ENCODE measurements at regions not wholly inside any gene's neighbourhood (a gene's known extent, or its start where the extent isn't known, plus 50 kb on each side); places are given as distances from the start of the nearest gene placed in this dataset.
A peak's percentile ranks its signal among the peaks of the same experiment; 100 is the strongest.
"Not testable (repeated sequence)": the region's sequence is repeated elsewhere in the genome, so short reads cannot be mapped to it uniquely, and the experiment has no call there.

DNA sequence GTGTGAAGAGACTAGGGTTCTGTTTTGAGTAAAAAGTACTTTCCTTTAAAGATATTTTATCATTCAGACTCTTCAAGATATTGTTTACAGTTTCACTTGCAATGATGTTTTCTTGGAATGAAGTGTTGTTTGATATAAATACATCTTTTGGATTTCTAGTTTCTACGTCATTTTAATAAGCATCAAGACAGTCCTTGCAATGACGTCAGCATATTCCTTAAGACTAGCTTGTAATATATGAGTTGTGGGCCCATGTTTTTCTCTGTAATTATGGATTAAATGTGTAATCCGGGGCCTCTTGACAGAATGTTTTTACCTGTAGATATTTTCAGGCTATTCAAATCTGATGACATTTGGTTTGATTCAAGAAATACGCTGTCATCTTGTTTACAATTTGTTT, 66.1 kb downstream of the RBMX2 start:
- DNase-seq (ENCODE audit: low spot score): no peak

DNA sequence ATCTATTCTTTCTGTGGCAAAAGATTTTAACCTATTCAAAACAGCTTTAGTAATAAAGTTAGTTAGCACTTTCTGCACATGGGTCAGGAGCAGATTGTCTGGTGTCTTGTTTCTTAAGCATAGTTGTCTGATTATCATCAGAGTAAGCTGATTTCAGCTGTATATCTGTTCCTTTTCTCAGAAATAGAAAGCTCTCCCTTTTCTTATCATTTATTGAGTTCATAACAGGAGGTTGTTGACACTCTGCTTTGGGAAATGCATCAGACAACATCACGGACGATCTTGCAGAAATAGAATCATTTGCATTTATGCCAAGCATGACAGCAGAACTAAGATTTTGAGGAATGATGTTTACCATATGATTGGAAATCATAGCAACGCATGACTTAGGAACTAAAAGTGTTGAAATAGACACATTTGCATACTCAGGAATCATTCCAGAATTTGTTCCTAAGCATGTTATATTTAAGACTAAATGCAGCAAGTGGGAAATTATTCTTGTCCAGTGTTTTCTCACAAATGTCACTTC, 66.7 kb downstream of the RBMX2 start:
- peak; percentile 2 for DNase-seq (ENCODE audit: low spot score)

DNA sequence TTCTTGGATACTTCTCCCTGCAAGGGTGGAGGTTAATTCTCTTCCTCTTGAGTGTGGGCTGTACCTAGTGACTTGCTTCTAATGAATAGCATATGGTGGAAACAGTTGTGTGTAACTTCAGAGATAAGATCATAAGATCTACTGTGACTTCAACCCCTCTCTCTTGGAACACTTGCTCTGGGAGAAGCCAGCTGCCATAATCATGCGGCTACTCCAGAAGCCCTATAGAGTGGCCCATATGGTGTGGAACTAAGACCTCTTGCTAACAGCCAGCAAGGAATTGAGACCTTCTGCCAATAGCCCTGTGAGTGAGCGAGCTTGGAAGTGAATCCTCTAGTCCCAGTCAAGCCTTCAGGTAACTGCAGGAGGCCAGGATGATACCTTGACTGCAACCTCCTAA, 81.1 kb downstream of the RBMX2 start:
- DNase-seq (ENCODE audit: low spot score): no peak

DNA sequence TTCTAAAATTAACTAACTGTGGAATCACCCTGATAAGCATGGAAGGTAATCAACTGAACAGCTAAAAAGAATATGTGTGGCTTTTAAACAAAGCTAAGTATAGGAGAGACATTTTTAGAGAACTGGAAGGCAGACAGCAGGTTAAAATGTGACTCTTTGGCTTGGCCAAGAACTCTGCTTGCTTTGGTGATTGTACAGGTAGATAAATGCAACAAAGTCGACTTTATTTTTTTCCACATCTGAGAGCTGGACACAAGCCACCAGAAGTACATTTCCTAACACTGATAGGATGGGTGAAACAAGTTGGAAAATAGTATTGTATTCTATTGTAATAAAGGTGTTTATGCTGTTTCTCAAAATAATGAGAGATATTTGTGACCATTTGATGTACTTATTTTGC, 84.1 kb downstream of the RBMX2 start:
- DNase-seq (ENCODE audit: low spot score): no peak

DNA sequence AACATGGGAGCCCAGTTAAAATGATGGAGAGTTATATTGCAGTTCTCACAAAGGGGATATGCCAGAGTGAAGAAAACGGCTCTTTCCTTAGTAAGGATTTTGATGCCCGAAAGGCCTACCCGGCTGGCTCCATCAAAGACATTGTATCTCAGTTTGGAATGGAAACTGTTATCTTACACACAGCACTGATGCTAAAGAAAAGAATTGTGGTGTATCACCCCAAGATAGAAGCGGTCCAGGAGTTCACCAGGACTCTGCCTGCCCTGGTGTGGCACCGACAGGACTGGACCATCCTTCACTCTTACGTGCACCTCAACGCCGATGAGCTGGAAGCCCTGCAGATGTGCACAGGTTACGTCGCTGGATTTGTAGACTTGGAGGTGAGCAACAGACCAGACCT, 93.7 kb downstream of the RBMX2 start:
- not testable (repeated sequence) for DNase-seq (ENCODE audit: low spot score)

DNA sequence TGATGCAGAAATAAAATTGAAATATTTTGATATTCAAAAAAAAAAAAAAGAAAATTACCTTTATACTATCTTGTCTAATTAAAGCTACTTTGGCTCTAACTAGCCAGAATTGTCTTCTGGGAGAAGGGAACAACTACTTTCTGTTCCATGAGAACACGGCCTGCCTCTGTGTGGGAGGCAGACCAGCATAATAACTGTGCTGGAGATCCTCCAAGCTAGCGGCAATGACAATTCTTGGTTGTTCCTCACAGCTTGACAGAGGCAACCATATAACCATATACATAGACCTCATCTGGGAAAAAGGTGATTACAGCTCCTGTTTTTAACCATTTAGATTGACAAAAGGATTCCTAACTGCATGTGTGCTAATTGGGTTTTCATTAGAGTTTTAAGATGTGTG, 95.7 kb downstream of the RBMX2 start:
- DNase-seq (ENCODE audit: low spot score): peak; percentile 90

DNA sequence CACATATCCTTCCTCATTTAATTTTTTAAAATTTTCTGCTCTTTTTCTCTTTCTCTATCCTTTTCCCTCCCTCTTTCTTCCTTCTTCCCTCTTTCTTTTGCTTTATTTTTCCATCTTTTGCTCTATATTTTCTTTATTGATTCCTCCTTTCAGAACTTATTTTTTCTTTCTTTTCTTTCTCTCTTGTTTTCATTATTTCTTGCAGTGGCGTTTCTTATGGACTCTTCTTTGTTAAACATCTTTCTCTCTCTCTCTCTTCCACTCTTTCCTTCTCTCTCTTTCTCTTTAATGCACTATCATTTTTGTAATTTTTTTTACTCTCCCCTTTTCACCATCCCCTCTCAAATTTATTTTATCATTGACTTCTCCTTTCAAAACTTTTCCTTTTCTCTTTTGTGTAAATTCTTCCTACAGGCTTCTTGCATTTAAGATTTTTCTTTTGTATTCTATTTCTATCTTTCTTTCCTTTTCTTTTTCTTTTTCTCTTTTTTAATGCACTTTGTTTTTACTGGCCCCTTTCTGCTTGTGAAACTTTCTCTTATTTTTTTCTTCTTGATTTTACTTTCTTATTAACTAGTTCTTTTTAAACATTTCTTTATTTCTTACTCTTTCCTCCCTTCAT, 97.0 kb downstream of the RBMX2 start:
- no peak for DNase-seq (ENCODE audit: low spot score)

DNA sequence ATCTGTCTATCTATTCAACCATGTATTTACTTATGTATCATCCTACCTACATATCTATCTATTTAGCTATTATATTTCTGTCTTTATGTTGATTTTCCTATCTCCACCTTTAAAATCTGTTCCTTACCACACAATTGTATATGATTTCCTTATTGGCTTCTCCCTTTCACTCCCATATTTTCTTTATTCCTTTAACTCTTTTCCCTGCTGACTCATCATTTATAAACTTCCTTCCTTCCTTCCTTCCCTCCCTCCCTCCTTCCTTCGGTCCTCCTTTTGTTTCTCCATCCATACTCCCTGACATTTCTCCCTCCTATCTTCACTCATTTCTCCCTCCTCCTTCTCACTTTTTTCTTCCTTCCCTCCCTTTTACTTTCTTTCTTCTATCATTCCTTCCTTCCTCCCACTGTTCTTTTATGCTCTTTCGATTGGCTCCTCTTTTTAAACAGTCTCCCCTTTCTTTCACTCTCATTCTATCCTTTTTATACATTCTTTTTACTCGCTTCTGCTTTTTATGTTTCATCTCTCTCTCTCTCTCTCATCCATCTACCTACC, 100.3 kb downstream of the RBMX2 start:
- no peak for DNase-seq (ENCODE audit: low spot score)

DNA sequence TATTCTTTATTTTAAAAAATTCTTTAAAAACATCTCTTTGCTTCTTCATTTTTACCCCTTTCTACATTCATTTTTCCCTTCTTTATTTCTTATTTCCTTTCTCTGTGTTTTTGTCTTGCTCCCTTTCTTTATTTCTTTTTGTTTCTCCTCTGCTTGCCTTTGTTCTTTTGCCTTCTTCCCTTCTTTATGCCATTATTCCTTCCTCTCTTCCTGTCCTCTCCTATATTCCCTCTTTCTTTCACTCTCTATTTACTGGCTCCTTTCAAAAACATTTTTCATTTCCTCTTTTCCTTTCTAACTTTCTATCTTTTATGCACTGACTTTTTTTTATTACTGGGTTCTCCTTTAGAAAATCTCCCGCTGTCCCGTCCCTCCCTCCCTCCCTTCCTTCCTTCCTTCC, 102.2 kb downstream of the RBMX2 start:
- no peak for DNase-seq (ENCODE audit: low spot score)

DNA sequence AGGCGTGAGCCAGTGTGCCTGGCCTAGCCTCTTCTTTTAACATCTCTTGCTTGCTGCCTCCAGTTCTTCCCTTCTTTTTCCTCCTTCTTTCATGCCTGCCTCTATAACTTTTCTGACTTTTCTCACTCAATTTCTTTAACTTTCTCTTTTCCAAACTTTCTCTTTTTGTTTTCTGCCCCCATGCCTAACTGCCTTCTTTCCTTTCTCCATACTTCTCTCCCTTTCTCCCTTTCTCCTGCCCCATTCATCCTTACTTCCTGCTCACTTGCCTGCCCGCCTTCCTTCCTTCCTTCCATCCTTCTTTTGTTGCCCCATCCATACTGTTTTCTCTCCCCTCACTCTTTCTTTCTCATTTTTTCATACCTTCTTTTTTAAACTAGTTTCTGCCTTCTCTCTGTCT, 105.2 kb downstream of the RBMX2 start:
- DNase-seq (ENCODE audit: low spot score): no peak

DNA sequence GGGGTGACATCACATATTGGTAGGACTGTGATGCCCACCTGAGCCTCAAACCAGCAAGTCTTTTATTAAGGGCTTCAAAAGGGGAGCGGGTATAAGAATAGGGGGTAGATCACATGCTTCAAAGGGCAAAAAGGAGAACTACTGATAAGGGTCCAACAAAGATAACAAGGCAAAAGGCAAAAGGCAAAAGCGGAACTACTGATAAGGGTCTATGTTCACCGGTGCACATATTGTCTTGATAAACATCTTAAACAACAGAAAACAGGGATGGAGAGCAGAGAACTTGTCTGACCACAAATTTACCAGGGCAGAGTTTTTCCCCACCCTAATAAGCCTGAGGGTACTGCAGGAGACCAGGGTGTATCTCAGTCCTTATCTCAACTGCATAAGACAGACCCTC, 110.7 kb downstream of the RBMX2 start:
- DNase-seq (ENCODE audit: low spot score): not testable (repeated sequence)

DNA sequence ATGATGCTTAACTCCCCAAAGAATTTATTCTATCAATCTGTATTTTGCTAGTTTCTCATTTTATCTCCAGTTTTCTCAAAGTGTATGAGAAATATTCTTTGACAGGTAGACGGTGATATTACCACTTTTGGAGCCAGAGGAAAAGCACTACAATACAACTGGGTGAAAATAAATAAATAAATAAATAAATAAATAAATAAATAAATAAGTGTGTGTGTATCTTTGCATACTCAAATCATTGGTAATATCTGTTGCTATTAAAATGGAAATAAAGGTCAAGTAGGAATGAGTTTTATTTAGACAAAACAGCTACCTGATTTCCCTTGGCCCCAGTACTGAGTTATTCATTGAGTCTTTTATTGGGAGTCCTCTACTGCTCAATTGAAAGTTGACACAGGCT, 114.3 kb downstream of the RBMX2 start:
- DNase-seq (ENCODE audit: low spot score): no peak

DNA sequence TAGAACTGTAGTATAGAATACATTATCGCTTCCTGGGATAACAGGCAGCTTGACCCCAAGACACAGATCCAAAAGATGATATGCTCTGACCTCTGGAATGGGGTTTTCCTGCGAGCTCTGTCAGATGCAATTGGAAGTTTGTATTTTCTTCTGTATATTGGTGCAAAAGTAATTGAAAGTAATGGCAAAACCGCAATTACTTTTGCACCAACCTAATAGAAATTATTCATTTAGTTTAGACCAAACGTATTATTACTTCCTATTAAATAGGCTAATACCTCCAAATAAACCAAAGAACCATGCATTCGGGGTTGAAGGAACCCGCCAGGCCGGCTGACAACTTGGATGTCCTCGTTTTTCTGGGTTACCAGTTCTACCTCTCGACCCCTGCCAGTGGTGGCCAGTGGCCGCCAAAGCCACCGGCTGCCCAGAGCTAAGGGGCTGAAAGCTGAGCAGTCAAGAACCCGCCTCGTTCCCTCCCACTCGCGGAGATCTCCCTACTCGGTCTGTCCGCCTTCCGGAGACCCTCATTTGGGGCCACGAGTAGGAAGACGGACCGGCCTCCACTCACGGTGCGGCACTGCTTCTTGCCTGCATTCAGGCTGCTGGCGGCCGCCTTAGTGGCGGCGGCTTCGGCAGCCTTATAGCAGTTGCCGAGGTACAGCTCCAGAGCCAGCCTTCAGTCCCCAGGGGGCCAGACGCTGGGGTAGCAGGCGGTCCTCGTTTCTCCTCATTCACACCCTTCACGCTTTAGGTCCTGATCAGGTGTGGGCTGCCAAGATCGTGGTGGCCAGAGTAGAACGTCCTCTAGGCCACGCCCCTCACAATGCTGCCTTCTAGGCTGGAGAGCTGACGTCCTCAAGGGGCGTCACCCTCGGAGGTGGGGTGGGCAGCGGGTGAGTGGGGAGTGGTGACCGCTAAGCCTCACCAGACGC, 121.9 kb downstream of the RBMX2 start:
- peak; percentile 73 for DNase-seq (ENCODE audit: low spot score)

DNA sequence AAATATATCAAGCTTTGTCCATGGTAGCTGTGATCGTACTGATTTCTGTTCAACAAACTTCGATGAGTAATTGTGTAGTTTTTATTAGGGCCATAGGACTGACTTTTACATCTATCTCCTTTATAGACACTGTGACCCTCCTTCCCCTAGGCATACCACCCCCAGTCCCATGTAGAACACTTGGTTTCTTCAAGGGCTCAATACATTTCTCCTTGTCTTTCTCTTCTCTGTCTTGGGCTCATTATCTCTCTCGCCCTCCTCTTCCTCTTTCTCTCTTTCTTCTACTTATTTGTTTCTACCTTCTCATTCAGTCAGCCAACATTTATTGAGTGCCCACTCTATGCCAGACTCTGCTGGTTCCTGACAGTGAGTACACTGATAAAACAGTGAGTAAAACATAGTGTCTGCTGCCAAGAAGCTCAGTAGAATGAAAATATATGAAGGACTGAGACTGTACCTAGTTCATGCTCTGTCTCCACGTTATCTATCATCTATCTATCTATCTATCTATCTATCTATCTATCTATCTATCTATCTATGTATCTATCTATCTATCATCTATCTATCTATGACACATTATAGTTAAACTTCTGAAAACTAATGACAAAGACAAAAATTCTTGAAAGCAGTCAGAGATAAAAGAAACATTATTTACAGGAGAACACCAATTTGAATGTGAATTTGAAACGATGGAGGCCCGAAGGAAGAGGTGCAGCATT, 122.8 kb downstream of the RBMX2 start:
- no peak for DNase-seq (ENCODE audit: low spot score)

DNA sequence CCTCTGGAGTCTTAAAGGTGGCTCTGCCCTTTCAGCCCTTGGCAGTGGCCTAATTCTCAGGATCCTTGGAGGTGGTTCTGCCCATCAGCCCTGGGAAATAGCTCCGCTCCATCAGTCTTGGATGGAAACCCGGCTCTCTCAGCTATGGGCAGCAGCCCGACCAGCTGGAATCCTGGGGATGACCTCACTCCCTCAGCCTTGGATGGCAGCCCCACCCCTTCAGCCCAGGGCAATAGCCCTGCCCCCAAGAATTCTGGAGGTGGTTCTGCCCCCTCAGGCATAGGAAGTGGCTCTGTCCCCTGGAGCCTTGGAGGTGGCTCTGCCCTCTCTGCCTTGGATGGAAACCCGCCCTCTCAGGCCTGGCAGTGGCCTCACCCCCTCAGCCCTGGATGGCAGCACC, 127.7 kb downstream of the RBMX2 start:
- DNase-seq (ENCODE audit: low spot score): no peak

DNA sequence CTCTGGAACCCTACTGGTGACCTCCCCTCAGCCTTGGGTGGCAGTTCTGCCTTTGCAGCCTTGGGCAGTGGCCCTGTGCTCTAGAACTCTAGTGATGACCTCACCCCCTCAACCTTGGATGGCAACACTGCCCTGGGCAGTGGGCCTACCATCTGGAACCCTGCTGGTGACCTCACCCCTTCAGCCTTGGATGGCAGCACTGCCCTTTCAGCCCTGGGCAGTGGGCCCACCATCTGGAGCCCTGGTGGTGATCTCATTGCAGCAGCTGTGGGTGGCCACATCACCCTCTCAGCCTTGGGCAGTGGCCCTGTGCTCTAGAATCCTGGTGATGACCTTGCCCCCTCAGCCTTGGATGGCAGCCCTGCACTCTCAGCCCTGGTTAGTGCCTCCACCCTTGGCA, 129.3 kb downstream of the RBMX2 start:
- DNase-seq (ENCODE audit: low spot score): no peak

DNA sequence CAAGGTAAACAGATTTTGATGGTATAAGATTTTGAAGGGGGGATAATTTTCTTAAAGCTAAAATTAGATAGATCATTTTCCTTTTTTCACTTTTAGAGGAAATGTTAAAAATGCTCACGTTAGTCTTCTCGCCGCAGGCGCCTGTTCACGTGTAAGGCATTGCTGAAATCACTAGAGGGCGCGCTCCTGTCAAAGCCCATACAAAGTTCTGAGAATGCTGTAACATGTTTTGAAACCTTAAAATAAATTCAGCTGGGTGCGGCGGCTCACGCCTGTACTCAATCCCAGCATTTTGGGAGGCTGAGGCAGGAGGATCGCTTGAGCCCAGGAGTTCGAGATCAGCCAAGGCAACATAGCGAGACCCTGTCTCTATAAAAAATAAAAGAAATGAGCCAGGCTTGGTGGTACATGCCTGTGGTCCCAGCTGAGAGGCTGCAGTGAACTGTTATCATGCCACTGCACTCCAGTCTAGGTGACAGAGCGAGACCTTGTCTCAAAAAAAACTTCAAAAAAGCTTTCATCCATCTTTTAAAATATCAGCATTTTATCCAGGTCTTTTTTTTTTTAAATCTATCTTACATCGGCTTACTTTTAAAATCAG, 138.0 kb downstream of the RBMX2 start:
- peak; percentile 47 for DNase-seq (ENCODE audit: low spot score)

DNA sequence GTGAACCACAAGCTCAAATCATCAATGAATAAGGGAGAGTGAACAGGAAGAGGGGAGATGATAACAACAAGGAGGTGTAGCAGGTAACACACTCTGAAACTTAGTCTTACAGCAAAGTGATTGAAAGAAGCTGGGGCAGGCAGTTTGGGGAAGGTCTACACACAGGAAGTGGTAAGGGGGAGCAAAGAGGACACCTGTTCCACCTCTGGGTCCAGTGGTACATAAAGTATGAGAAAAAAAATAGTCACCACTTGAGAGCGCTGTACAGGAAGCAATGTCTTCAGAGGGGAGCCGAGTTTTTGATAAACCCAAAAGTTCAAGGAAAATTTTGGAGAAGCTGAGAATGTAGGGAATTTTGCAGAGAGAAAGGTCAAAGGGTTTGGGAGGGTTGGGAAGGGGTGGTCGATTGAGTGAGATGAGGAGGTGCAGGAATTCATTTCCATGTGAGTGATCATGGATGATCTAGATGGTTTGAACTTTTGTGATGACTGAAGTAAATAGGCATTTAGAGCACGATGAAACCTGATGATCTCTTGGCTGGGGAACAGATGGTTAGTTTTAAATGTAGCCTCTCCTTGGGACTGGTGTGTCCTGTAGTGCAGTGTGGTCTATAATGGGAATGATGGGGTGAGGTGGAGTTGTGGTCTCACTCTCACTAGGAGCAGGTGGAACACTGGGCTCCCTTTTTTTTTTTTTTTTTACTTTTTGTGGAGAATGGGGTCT, 142.0 kb downstream of the RBMX2 start:
- no peak for DNase-seq (ENCODE audit: low spot score)

DNA sequence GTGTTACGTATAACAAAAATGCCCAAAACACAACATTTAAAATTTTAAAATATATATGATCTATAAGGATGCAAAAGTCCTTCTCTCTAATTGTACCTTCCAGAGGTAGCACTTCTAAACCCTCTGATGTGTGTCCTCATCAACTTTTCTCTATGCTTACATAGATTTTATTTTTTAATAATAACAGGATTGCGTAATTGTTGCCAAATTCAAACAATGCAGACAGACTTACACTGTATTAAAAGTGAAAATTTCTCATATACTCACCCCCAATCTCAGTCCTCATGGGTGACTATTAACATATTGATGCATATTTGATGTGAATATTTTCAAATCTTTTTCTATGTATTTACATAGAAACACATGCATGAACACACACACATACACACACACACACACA, 144.0 kb downstream of the RBMX2 start:
- no peak for DNase-seq (ENCODE audit: low spot score)

DNA sequence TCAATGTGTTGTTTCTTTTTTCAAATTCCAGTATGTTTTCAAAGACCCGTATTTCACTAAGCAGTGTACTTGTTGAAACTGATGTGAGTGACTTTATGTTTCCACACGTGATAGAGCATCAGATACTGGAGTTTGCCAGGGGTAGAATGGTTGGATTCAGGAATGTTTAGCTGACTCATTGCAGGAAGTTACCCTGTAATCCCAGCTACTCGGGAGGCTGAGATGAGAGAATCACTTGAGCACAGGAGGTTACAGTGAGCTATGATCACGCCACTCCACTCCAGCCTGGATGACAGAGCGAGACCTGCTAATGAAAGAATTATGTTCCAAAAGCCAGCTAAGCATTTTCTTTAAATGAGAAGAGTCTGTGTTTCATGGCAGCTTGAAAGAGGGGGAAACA, 147.6 kb downstream of the RBMX2 start:
- not testable (repeated sequence) for DNase-seq (ENCODE audit: low spot score)

DNA sequence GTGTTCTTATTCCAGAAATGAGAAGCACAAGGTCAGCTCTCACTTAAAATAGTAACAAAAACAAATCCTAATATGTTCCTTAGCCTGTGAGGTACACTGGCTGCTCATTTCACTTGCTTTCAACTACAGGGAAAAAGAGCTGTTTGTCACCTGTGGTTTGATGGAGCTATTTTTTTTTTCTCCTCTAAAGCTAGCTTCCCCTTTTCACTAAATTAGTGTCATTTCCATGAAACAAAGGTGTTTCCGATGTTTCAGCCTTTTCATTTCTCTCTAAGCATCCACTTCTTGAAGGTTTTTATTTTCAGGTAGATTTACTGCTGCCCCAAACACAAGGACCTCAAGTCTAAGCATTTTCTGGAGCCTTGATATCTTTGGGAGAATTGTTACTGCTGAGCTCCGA, 148.6 kb downstream of the RBMX2 start:
- no peak for DNase-seq (ENCODE audit: low spot score)

Data from Ammon's horn (tissue), 1 donor.